ENCODE measurements at regions not wholly inside any gene's neighbourhood (a gene's known extent, or its start where the extent isn't known, plus 50 kb on each side); places are given as distances from the start of the nearest gene placed in this dataset.
A peak's percentile ranks its signal among the peaks of the same experiment; 100 is the strongest.
"Not testable (repeated sequence)": the region's sequence is repeated elsewhere in the genome, so short reads cannot be mapped to it uniquely, and the experiment has no call there.

DNA sequence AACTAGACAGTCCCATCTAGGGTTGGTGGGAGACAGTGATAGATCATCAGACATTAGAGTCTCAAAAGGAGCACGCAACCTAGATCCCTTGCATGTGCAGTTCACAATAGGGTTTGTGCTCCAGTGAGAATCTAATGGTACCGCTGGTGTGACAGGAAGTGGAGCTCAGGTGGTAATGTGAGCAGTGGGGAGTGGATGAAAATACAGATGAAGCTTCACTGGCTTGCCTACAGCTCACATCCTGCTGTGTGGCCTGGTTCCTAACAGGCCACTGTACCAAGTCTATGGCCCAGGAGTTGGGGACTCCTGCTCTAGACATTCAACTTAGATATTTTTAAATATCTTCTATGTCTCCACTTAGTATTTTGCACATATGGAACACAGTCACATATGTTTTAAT, 231.1 kb upstream of the NRIP1 start:
- TF ChIP-seq, protein P1, sequence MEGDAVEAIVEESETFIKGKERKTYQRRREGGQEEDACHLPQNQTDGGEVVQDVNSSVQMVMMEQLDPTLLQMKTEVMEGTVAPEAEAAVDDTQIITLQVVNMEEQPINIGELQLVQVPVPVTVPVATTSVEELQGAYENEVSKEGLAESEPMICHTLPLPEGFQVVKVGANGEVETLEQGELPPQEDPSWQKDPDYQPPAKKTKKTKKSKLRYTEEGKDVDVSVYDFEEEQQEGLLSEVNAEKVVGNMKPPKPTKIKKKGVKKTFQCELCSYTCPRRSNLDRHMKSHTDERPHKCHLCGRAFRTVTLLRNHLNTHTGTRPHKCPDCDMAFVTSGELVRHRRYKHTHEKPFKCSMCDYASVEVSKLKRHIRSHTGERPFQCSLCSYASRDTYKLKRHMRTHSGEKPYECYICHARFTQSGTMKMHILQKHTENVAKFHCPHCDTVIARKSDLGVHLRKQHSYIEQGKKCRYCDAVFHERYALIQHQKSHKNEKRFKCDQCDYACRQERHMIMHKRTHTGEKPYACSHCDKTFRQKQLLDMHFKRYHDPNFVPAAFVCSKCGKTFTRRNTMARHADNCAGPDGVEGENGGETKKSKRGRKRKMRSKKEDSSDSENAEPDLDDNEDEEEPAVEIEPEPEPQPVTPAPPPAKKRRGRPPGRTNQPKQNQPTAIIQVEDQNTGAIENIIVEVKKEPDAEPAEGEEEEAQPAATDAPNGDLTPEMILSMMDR (conservative IDR thresholded peaks at IDR 0.05; ENCODE audit: low read length): no peak
- DNase-seq (ENCODE audit: low read depth): no peak
- no peak overlapping the region for H3K4me3 ChIP-seq (ENCODE audit: low read length)

DNA sequence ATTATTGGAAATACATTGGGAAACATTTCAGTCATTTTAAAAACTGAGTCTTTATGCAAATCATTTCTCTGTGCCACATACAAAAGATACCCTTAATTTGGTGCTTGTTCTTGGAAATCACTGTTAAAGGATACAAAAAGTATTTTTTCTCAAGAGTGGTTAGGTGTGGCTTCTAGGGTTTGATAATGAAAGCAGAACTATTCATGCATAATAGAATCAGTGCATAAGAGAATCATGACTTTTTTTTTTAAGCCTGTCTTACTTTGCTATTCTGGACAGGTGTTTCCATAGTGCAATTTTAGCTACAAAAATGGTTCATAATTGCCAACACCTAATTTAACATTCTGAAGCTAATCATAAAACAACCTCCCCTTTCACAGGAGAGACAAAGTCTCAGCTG, 233.0 kb upstream of the NRIP1 start:
- TF ChIP-seq, protein P1 (conservative IDR thresholded peaks at IDR 0.05; ENCODE audit: low read length): no peak
- DNase-seq (ENCODE audit: low read depth): no peak
- no peak overlapping the region for H3K4me3 ChIP-seq (ENCODE audit: low read length)

DNA sequence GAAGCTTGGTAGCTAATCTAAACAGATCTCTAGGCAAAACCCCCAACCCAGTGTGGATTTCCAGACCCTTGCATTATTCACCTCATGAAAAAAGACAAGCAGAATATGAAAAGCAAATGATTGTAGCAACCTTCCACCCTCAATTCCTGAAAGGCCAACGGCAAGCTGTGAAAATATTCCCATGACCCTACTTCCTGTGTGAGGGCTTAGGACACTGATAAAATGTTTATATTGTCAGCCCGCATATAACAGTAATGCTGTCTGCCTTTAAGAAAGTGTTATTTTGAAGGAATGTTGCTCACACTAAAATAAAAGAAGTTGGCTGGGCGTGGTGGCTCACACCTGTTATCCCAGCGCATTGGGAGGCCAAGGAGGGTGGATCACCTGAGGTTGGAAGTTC, 233.5 kb upstream of the NRIP1 start:
- no peak for DNase-seq (ENCODE audit: low read depth)
- TF ChIP-seq, protein P1 (conservative IDR thresholded peaks at IDR 0.05; ENCODE audit: low read length): no peak
- no peak overlapping the region for H3K4me3 ChIP-seq (ENCODE audit: low read length)

DNA sequence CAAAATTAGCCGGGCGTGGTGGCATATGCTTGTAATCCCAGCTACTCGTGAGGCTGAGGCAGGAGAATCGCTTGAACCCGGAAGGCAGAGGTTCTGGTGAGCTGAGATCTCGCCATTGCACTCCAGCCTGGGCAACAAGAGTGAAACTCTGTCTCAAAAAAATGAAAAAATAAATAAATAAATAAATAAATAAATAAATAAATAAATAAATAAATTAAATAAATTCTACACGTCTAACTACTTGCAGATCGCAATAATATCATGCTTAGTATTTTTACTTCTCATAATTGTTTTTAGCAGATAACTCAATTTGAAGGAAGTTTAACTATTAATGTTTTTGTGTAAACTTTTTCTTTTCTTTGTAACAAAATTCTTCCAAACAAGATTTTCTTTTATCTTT, 234.0 kb upstream of the NRIP1 start:
- DNase-seq (ENCODE audit: low read depth); H3K4me3 ChIP-seq (ENCODE audit: low read length): not testable (repeated sequence)

DNA sequence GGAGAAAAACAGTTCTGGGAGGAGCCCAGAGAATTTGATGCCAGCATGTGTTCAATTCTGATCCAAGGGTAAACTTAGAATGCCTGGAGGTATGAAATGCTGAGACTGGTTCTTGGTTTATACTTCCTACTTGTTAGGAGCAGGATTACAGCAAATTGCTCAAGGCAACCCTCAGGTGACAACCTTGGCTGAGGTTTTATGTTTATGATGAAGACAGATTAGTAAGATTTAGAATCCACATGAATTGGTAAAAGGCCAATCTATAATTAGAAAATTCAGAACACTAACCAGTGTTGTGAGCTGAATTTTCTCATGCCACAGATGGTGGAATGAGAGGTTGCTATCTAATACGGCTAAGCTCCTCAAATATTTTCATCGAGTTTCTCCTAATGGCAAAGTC, 235.3 kb upstream of the NRIP1 start:
- DNase-seq (ENCODE audit: low read depth): no peak
- TF ChIP-seq, protein P1 (conservative IDR thresholded peaks at IDR 0.05; ENCODE audit: low read length): no peak
- no peak overlapping the region for H3K4me3 ChIP-seq (ENCODE audit: low read length)

DNA sequence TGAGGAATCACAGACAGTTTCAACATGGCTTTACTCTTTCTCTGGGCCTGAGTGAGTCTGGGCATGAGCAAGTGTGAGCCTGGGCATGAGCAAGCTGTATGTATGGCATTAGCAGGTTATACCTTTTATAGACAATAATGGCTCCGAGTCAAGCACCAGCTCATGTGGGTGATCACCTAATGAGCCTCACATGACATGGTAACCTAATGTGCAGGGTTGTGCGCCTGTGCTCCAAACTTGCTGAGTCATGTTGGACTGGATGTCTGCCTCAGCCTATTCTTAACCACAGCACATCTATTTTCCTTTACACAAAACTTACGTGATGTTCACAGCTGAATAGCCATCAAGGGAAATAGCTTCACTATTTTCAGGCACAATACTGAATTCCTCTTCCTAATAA, 236.2 kb upstream of the NRIP1 start:
- H3K4me3 ChIP-seq (ENCODE audit: low read length): no peak overlapping the region
- TF ChIP-seq, protein P1 (conservative IDR thresholded peaks at IDR 0.05; ENCODE audit: low read length): no peak
- DNase-seq (ENCODE audit: low read depth): peak; percentile 2

DNA sequence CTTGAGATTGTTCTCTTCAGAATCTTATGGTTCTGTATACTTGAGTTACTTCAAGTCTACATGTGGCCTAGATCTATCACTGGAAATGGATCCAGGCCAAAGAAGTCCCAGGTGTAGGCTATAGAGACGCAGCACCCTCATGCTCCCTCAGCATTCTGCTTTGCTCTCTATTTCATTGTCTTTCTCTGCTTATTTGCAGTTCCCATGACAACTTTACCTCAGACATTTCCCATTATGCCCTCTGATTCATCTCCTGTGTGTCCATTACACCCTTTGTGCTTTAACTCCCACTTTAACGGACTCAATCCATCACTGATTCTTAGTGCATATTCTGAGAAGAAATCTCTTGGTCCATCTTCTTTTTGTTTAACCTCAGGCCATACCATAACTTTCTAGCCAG, 236.9 kb upstream of the NRIP1 start:
- TF ChIP-seq, protein P1 (conservative IDR thresholded peaks at IDR 0.05; ENCODE audit: low read length): no peak
- no peak for DNase-seq (ENCODE audit: low read depth)
- H3K4me3 ChIP-seq (ENCODE audit: low read length): no peak overlapping the region

DNA sequence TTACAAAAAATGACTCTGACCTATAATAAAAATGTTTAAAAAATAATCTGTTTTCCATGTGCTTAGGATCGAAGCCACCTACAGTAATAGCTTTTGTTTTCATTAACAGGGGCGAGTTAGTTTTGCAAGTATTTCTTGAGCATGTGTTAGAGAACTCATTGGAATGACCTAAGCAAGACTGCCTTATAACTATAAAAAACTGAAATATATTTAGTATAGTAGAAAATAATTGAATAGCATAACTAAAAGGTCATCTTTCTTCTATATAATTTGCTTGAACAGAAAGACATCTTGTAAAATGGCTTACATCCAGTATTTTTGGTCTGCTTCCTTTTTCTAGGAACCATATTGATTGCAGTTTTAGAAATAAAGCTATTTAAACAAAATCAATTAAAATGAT, 241.5 kb upstream of the NRIP1 start:
- DNase-seq (ENCODE audit: low read depth): no peak
- TF ChIP-seq, protein P1 (conservative IDR thresholded peaks at IDR 0.05; ENCODE audit: low read length): no peak
- no peak overlapping the region for H3K4me3 ChIP-seq (ENCODE audit: low read length)
